GM23338 (cell line): ENCODE measurements at regions not wholly inside any gene's neighbourhood (a gene's known extent, or its start where the extent isn't known, plus 50 kb on each side); places are given as distances from the start of the nearest gene placed in this dataset.

Source experiments
- ATAC-seq: fragments of 200-7000 bp; cut with Tn5 transposase; 3 replicates; pipeline ENCODE4 v1.9.1; 2020
- DNase-seq: peaks from one replicate; pipeline ENCODE4 v3.0.0-alpha.2; 2015; ENCODE audit warnings: low spot score
- H2AFZ ChIP-seq: fragments of 200-600 bp; sonication (generic); 2 replicates; pipeline ENCODE4 v1.8.0; 2016; ENCODE audit warnings: antibody characterized with exemption, mild to moderate bottlenecking, moderate library complexity
- H3F3A ChIP-seq: fragments of 200-600 bp; sonication (generic); replicated peaks from 2 replicates; pipeline ENCODE4 v1.8.0; 2017; ENCODE audit warnings: antibody characterized with exemption, mixed run types, low read depth
- H3K27ac ChIP-seq: fragments of 200-600 bp; sonication (generic); 2 replicates; pipeline ENCODE4 v1.6.1; 2016; ENCODE audit warnings: low read depth
- H3K27me3 ChIP-seq: fragments of 200-600 bp; sonication (generic); 2 replicates; pipeline ENCODE4 v1.8.0; 2016; ENCODE audit warnings: mild to moderate bottlenecking, mixed run types, moderate library complexity; ENCODE audit not compliant: insufficient read depth
- H3K36me3 ChIP-seq: fragments of 200-600 bp; sonication (generic); 2 replicates; pipeline ENCODE4 v1.8.0; 2016; ENCODE audit warnings: mild to moderate bottlenecking; ENCODE audit not compliant: insufficient read depth
- H3K4me1 ChIP-seq: fragments of 200-600 bp; sonication (generic); 2 replicates; pipeline ENCODE4 v1.8.0; 2016; ENCODE audit warnings: mild to moderate bottlenecking, moderate library complexity; ENCODE audit not compliant: insufficient read depth
- H3K4me2 ChIP-seq: fragments of 200-600 bp; sonication (generic); 2 replicates; pipeline ENCODE4 v1.7.1; 2017; ENCODE audit warnings: mixed run types
- H3K4me3 ChIP-seq: fragments of 200-600 bp; sonication (generic); 2 replicates; pipeline ENCODE4 v1.6.1; 2016; ENCODE audit warnings: mixed run types
- H3K79me2 ChIP-seq: fragments of 200-600 bp; sonication (generic); replicated peaks from 2 replicates; pipeline ENCODE4 v1.8.0; 2017; ENCODE audit warnings: mild to moderate bottlenecking; ENCODE audit not compliant: insufficient read depth
- H3K9me2 ChIP-seq: fragments of 200-600 bp; sonication (generic); 2 replicates; pipeline ENCODE4 v1.8.0; 2017; ENCODE audit not compliant: insufficient read depth
- H4K20me1 ChIP-seq: fragments of 200-600 bp; sonication (generic); replicated peaks from 2 replicates; pipeline ENCODE4 v1.8.0; 2017; ENCODE audit warnings: mild to moderate bottlenecking; ENCODE audit not compliant: insufficient read depth
- H3K27ac Mint-ChIP-seq: 2 replicates; pipeline ENCODE4 v1.8.0; 2020; ENCODE audit warnings: inconsistent platforms, mild to moderate bottlenecking, moderate library complexity, mixed read lengths
- H3K27me3 Mint-ChIP-seq: 3 replicates; pipeline ENCODE4 v1.8.0; 2022; ENCODE audit warnings: low read depth, mild to moderate bottlenecking, moderate library complexity, mixed read lengths, inconsistent platforms; ENCODE audit not compliant: insufficient read depth, poor library complexity
- H3K36me3 Mint-ChIP-seq: 3 replicates; pipeline ENCODE4 v1.8.0; 2021; ENCODE audit warnings: low read depth, mild to moderate bottlenecking, inconsistent platforms, moderate library complexity, mixed read lengths
- H3K4me1 Mint-ChIP-seq: 3 replicates; pipeline ENCODE4 v1.8.0; 2020; ENCODE audit warnings: mild to moderate bottlenecking, inconsistent platforms, mixed read lengths
- H3K4me3 Mint-ChIP-seq: 3 replicates; pipeline ENCODE4 v1.8.0; 2021; ENCODE audit warnings: moderate library complexity, mild to moderate bottlenecking, inconsistent platforms, mixed read lengths
- H3K9me3 Mint-ChIP-seq: 3 replicates; pipeline ENCODE4 v1.8.0; 2020; ENCODE audit warnings: moderate library complexity, mild to moderate bottlenecking, inconsistent platforms, mixed read lengths
- CREB1 ChIP-seq: fragments of 250-450 bp; sonication (Bioruptor Pico); IDR thresholded peaks from 2 replicates; pipeline ENCODE4 v1.5.0; 2020; ENCODE audit warnings: low read depth, mild to moderate bottlenecking, moderate library complexity
- EZH2phosphoT487 ChIP-seq: fragments of 200-600 bp; sonication (generic); IDR thresholded peaks from one replicate; pipeline ENCODE4 v1.8.1; 2018; ENCODE audit warnings: antibody characterized with exemption; ENCODE audit not compliant: unreplicated experiment
- NANOG ChIP-seq: IDR thresholded peaks from 2 replicates; pipeline ENCODE4 v1.6.1; 2016; ENCODE audit warnings: antibody characterized with exemption, borderline replicate concordance
- POLR2AphosphoS5 ChIP-seq: IDR thresholded peaks from 2 replicates; pipeline ENCODE4 v1.6.1; 2016; ENCODE audit warnings: antibody characterized with exemption, low read depth
- STAT1 ChIP-seq: IDR thresholded peaks from one replicate; pipeline ENCODE4 v1.6.1; 2016; ENCODE audit warnings: antibody characterized with exemption; ENCODE audit not compliant: unreplicated experiment
- ZNF114 ChIP-seq: fragments of 250-450 bp; sonication (Bioruptor Pico); IDR thresholded peaks from 2 replicates; pipeline ENCODE4 v1.5.0; 2020; ENCODE audit warnings: mild to moderate bottlenecking, moderate library complexity
- ZNF331 ChIP-seq: fragments of 250-450 bp; sonication (Bioruptor Pico); IDR thresholded peaks from 2 replicates; pipeline ENCODE4 v1.5.0; 2020; ENCODE audit warnings: low read depth, mild to moderate bottlenecking, moderate library complexity
- TF ChIP-seq, protein P1 (sequence below): IDR thresholded peaks from one replicate; pipeline ENCODE4 v1.6.1; 2018; ENCODE audit warnings: antibody characterized with exemption; ENCODE audit not compliant: unreplicated experiment
- TF ChIP-seq, protein P2 (sequence below): fragments of 250-450 bp; sonication (Bioruptor Pico); IDR thresholded peaks from 2 replicates; pipeline ENCODE4 v1.5.0; 2020; ENCODE audit warnings: mild to moderate bottlenecking, moderate library complexity
- TF ChIP-seq, protein P3 (sequence below): IDR thresholded peaks from 2 replicates; pipeline ENCODE4 v1.6.1; 2016; ENCODE audit warnings: antibody characterized with exemption
- TF ChIP-seq, protein P4 (sequence below), 2 experiments: fragments of 200-600 bp in 1 of 2; sonication (generic) in 1 of 2; conservative IDR thresholded peaks; 2 replicates each; pipeline versions ENCODE4 v1.5.1 to v1.6.1; 2016 to 2017; ENCODE audit warnings: antibody characterized with exemption in 2 of 2, low read depth in 2 of 2, mild to moderate bottlenecking in 2 of 2, moderate library complexity in 1 of 2

DNA sequence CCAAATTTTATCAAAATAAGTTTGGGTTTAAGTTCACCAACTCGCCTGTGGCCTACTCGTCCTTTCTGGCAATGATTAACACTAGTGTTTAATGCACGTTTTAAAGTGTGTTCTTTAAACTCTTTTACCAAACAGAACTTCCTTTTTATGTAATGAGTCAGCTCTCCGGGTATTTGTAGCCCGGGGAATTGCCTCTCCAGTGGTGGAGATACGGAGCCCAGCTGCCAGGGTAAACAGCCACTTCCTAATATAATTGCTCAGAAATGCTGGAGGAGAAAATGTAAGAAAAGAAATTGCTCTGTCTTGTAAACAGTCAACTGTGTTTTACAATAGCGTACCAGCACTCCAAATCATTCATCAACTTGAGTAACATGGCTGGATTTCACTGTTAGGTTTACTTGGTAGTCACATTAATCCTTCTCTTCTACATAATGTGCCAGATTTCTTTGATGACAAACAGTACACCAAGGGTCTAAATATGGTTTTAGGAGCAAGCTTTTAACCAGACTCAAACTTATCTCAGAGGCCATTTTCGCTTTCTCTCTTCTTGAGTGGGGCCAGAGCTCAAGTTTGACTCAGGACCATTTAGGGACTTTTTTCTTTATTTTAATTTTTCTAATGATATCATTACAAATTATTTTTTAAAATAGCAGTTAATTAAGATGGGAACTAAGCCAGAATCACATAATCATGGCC lies 101.2 kb upstream of the SLC38A2 start (continued):
- TF ChIP-seq, protein P1, sequence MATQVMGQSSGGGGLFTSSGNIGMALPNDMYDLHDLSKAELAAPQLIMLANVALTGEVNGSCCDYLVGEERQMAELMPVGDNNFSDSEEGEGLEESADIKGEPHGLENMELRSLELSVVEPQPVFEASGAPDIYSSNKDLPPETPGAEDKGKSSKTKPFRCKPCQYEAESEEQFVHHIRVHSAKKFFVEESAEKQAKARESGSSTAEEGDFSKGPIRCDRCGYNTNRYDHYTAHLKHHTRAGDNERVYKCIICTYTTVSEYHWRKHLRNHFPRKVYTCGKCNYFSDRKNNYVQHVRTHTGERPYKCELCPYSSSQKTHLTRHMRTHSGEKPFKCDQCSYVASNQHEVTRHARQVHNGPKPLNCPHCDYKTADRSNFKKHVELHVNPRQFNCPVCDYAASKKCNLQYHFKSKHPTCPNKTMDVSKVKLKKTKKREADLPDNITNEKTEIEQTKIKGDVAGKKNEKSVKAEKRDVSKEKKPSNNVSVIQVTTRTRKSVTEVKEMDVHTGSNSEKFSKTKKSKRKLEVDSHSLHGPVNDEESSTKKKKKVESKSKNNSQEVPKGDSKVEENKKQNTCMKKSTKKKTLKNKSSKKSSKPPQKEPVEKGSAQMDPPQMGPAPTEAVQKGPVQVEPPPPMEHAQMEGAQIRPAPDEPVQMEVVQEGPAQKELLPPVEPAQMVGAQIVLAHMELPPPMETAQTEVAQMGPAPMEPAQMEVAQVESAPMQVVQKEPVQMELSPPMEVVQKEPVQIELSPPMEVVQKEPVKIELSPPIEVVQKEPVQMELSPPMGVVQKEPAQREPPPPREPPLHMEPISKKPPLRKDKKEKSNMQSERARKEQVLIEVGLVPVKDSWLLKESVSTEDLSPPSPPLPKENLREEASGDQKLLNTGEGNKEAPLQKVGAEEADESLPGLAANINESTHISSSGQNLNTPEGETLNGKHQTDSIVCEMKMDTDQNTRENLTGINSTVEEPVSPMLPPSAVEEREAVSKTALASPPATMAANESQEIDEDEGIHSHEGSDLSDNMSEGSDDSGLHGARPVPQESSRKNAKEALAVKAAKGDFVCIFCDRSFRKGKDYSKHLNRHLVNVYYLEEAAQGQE: no peak

DNA sequence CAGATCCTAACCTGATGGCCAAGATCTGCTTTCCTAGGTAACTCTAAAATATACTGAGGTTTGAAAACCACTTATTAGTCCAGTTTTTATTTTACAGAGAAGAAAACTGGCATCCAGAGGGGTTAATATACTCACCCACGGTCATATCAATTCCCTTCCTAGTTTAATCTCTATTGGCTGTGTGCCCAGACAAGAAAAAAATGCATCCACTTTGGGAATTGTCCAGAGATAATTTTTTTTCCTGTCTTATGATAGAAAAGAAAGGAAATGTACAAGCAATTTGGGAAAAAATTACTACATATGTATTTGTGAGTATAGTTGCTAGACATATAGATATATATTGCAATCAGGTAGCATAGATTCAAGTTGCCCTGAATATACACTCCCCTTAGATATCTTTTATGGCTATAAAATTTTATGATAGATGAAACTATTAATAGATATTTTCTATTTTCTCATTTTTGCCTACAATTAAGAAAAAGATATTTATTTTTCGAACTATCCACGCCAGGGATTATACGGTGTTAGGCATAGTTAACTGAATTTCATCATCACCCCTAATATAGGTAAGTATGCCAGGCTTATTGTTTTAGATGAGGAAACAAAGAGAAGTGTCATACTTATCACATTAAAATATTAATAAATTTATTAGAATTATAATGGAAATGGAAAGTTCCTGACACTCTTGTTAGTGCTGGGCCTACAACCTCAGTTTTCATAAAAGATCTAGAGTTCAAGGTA lies 100.5 kb upstream of the SLC38A2 start:
- no peak for ATAC-seq
- Mint-ChIP-seq H3K4me1 (peaks cover 14% of the 10 kb centered on the region), H3K27ac (peak overlapping the region; percentile 74; the same call in 1 of the 2 replicates), H3K27me3 (no peaks in the 10 kb centered on the region), H3K9me3 (no peaks in the 10 kb centered on the region), H3K36me3 (peaks cover 2% of the 10 kb centered on the region; the same call in 2 of the 3 replicates), H3K4me3 (no peak overlapping the region)
- H4K20me1 ChIP-seq: no peaks in the 10 kb centered on the region
- H3K27me3 ChIP-seq: no peaks in the 10 kb centered on the region
- H2AFZ ChIP-seq: no peak overlapping the region
- no peaks in the 10 kb centered on the region for H3K36me3 ChIP-seq
- no peaks in the 10 kb centered on the region for H3F3A ChIP-seq
- H3K4me2 ChIP-seq: no peak overlapping the region
- H3K79me2 ChIP-seq: no peaks in the 10 kb centered on the region
- H3K27ac ChIP-seq: no peak overlapping the region
- H3K4me3 ChIP-seq: no peak overlapping the region
- no peak for DNase-seq
- H3K4me1 ChIP-seq: peaks cover 13% of the 10 kb centered on the region; the same call in 1 of the 2 replicates
- H3K9me2 ChIP-seq: no peaks in the 10 kb centered on the region; the same call in 1 of the 2 replicates
- TF ChIP-seq, protein P2, sequence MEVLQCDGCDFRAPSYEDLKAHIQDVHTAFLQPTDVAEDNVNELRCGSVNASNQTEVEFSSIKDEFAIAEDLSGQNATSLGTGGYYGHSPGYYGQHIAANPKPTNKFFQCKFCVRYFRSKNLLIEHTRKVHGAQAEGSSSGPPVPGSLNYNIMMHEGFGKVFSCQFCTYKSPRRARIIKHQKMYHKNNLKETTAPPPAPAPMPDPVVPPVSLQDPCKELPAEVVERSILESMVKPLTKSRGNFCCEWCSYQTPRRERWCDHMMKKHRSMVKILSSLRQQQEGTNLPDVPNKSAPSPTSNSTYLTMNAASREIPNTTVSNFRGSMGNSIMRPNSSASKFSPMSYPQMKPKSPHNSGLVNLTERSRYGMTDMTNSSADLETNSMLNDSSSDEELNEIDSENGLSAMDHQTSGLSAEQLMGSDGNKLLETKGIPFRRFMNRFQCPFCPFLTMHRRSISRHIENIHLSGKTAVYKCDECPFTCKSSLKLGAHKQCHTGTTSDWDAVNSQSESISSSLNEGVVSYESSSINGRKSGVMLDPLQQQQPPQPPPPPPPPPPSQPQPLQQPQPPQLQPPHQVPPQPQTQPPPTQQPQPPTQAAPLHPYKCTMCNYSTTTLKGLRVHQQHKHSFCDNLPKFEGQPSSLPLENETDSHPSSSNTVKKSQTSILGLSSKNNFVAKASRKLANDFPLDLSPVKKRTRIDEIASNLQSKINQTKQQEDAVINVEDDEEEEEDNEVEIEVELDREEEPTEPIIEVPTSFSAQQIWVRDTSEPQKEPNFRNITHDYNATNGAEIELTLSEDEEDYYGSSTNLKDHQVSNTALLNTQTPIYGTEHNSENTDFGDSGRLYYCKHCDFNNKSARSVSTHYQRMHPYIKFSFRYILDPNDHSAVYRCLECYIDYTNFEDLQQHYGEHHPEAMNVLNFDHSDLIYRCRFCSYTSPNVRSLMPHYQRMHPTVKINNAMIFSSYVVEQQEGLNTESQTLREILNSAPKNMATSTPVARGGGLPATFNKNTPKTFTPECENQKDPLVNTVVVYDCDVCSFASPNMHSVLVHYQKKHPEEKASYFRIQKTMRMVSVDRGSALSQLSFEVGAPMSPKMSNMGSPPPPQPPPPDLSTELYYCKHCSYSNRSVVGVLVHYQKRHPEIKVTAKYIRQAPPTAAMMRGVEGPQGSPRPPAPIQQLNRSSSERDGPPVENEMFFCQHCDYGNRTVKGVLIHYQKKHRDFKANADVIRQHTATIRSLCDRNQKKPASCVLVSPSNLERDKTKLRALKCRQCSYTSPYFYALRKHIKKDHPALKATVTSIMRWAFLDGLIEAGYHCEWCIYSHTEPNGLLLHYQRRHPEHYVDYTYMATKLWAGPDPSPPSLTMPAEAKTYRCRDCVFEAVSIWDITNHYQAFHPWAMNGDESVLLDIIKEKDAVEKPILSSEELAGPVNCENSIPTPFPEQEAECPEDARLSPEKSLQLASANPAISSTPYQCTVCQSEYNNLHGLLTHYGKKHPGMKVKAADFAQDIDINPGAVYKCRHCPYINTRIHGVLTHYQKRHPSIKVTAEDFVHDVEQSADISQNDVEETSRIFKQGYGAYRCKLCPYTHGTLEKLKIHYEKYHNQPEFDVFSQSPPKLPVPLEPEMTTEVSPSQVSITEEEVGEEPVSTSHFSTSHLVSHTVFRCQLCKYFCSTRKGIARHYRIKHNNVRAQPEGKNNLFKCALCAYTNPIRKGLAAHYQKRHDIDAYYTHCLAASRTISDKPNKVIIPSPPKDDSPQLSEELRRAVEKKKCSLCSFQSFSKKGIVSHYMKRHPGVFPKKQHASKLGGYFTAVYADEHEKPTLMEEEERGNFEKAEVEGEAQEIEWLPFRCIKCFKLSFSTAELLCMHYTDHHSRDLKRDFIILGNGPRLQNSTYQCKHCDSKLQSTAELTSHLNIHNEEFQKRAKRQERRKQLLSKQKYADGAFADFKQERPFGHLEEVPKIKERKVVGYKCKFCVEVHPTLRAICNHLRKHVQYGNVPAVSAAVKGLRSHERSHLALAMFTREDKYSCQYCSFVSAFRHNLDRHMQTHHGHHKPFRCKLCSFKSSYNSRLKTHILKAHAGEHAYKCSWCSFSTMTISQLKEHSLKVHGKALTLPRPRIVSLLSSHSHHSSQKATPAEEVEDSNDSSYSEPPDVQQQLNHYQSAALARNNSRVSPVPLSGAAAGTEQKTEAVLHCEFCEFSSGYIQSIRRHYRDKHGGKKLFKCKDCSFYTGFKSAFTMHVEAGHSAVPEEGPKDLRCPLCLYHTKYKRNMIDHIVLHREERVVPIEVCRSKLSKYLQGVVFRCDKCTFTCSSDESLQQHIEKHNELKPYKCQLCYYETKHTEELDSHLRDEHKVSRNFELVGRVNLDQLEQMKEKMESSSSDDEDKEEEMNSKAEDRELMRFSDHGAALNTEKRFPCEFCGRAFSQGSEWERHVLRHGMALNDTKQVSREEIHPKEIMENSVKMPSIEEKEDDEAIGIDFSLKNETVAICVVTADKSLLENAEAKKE: no peak
- TF ChIP-seq EZH2phosphoT487: no peak
- no peak for TF ChIP-seq POLR2AphosphoS5
- TF ChIP-seq NANOG: no peak
- no peak for TF ChIP-seq ZNF331 (CRISPR knock-in tag)
- no peak for TF ChIP-seq CREB1 (CRISPR knock-in tag)
- no peak for TF ChIP-seq STAT1
- no peak for TF ChIP-seq ZNF114
- TF ChIP-seq, protein P3, sequence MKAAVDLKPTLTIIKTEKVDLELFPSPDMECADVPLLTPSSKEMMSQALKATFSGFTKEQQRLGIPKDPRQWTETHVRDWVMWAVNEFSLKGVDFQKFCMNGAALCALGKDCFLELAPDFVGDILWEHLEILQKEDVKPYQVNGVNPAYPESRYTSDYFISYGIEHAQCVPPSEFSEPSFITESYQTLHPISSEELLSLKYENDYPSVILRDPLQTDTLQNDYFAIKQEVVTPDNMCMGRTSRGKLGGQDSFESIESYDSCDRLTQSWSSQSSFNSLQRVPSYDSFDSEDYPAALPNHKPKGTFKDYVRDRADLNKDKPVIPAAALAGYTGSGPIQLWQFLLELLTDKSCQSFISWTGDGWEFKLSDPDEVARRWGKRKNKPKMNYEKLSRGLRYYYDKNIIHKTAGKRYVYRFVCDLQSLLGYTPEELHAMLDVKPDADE: no peak
- TF ChIP-seq, protein P4, sequence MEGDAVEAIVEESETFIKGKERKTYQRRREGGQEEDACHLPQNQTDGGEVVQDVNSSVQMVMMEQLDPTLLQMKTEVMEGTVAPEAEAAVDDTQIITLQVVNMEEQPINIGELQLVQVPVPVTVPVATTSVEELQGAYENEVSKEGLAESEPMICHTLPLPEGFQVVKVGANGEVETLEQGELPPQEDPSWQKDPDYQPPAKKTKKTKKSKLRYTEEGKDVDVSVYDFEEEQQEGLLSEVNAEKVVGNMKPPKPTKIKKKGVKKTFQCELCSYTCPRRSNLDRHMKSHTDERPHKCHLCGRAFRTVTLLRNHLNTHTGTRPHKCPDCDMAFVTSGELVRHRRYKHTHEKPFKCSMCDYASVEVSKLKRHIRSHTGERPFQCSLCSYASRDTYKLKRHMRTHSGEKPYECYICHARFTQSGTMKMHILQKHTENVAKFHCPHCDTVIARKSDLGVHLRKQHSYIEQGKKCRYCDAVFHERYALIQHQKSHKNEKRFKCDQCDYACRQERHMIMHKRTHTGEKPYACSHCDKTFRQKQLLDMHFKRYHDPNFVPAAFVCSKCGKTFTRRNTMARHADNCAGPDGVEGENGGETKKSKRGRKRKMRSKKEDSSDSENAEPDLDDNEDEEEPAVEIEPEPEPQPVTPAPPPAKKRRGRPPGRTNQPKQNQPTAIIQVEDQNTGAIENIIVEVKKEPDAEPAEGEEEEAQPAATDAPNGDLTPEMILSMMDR (conservative IDR thresholded peaks at IDR 0.05; ENCODE audit: low read depth in 2 of 2): no peak
